ENCODE measurements at regions not wholly inside any gene's neighbourhood (a gene's known extent, or its start where the extent isn't known, plus 50 kb on each side); places are given as distances from the start of the nearest gene placed in this dataset.

DNA sequence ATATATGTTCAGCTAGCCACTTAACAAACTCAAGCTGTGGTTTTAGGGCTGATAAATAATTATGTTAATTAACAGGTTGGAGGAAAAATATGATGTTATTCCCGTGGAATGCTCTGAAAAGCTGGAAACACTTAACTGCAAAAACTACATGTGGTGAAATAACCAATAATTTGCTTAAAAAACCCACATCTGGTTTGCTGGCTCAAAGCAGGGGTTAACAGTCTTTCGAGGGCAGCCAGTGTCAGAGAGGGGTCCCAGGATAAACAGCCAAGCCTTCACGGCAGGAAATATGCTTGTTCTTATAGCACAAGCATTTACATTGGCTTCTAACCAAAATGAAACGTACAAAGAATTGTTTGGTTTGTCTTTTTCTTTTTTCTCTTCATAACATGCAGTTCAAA lies 254.0 kb upstream of the GAS1 start:
- H2AFZ ChIP-seq (ENCODE audit: low read length), result no peak overlapping the region
- peaks cover 13% of the 10 kb centered on the region for H3K27me3 Mint-ChIP-seq (ENCODE audit: low read depth)
- H3K4ac ChIP-seq (ENCODE audit: low read depth, low read length), result no peak overlapping the region
- no peaks in the 10 kb centered on the region for H3K9me3 Mint-ChIP-seq
- no peaks in the 10 kb centered on the region for H3K79me1 ChIP-seq (ENCODE audit: insufficient read depth, low read depth, low read length, poor library complexity, severe bottlenecking)
- no peak overlapping the region for H3K4me2 ChIP-seq (ENCODE audit: insufficient read depth, insufficient read length, low read length)
- H3K23me2 ChIP-seq (ENCODE audit: insufficient read length, low read depth, low read length, poor library complexity, severe bottlenecking), result no peaks in the 10 kb centered on the region
- H2BK12ac ChIP-seq (ENCODE audit: insufficient read length, low read depth, low read length), result no peak overlapping the region
- H3K36me3 Mint-ChIP-seq (ENCODE audit: insufficient read depth in 1 of 3, low read depth in 3 of 3), result no peaks in the 10 kb centered on the region
- H2AK5ac ChIP-seq (ENCODE audit: insufficient read length, low read length), result no peak overlapping the region
- WGBS (ENCODE audit: extremely low coverage, insufficient read length, low lambda C conversion rate), result no CpG with 5 or more reads among the region's 4 CpGs
- H2BK15ac ChIP-seq (ENCODE audit: low read depth, low read length), result no peak overlapping the region
- no peak overlapping the region for H2BK20ac ChIP-seq (ENCODE audit: low read depth, low read length, poor library complexity, severe bottlenecking)
- no peaks in the 10 kb centered on the region for H4K20me1 ChIP-seq (ENCODE audit: control insufficient read depth, insufficient read depth, insufficient read length)
- no peak overlapping the region for H4K5ac ChIP-seq (ENCODE audit: insufficient read length, low read depth, low read length)
- no peak overlapping the region for H3K14ac ChIP-seq (ENCODE audit: insufficient read depth, low read length)
- H3K9ac ChIP-seq (ENCODE audit: extremely low read depth, insufficient read length, low read length), result no peak overlapping the region
- no peak overlapping the region for H3K18ac ChIP-seq (ENCODE audit: insufficient read length, low read depth, low read length)
- H3K56ac ChIP-seq (ENCODE audit: insufficient read length, low read depth, low read length), result no peak overlapping the region
- no peak overlapping the region for H4K91ac ChIP-seq (ENCODE audit: insufficient read length, low read depth, low read length)
- DNase-seq, result no peak
- no peaks in the 10 kb centered on the region for H3K27me3 ChIP-seq (ENCODE audit: insufficient read depth, low read length)
- no peak overlapping the region for H3K27ac Mint-ChIP-seq
- no peaks in the 10 kb centered on the region for H3K79me2 ChIP-seq (ENCODE audit: insufficient read depth, low read length)
- H4K8ac ChIP-seq (replicated peaks; ENCODE audit: insufficient read length, low read depth, low read length), result no peak overlapping the region
- H3K23ac ChIP-seq (ENCODE audit: insufficient read length, low read depth, low read length), result no peak overlapping the region
- no peak overlapping the region for H3T11ph ChIP-seq (ENCODE audit: low read length)
- no peak overlapping the region for H2BK5ac ChIP-seq (ENCODE audit: insufficient read length, low read length)
- H3K4me3 Mint-ChIP-seq, result no peak overlapping the region
- peaks cover 2% of the 10 kb centered on the region; the same call in 1 of the 2 replicates for H3K4me1 ChIP-seq (ENCODE audit: insufficient read depth, low read length)
- no peak overlapping the region for H3K27ac ChIP-seq (ENCODE audit: insufficient read length, low read depth, low read length)
- H3K9me3 ChIP-seq (ENCODE audit: control insufficient read depth, low read depth, low read length), result no peaks in the 10 kb centered on the region
- peaks cover 19 to 22% of the 10 kb centered on the region in 2 experiments for H3K4me1 Mint-ChIP-seq
- no peak overlapping the region for H2BK120ac ChIP-seq (ENCODE audit: low read depth, low read length, poor library complexity, severe bottlenecking)
- TF ChIP-seq, protein P1, sequence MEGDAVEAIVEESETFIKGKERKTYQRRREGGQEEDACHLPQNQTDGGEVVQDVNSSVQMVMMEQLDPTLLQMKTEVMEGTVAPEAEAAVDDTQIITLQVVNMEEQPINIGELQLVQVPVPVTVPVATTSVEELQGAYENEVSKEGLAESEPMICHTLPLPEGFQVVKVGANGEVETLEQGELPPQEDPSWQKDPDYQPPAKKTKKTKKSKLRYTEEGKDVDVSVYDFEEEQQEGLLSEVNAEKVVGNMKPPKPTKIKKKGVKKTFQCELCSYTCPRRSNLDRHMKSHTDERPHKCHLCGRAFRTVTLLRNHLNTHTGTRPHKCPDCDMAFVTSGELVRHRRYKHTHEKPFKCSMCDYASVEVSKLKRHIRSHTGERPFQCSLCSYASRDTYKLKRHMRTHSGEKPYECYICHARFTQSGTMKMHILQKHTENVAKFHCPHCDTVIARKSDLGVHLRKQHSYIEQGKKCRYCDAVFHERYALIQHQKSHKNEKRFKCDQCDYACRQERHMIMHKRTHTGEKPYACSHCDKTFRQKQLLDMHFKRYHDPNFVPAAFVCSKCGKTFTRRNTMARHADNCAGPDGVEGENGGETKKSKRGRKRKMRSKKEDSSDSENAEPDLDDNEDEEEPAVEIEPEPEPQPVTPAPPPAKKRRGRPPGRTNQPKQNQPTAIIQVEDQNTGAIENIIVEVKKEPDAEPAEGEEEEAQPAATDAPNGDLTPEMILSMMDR (conservative IDR thresholded peaks at IDR 0.05), result no peak
